DMS114 treated with DMSO at 0.1 percent for 48 hours (cell line): ENCODE measurements at regions not wholly inside any gene's neighbourhood (a gene's known extent, or its start where the extent isn't known, plus 50 kb on each side); places are given as distances from the start of the nearest gene placed in this dataset.

Experiments
- DNase-seq: peaks from one replicate; lab custom pipeline; 2025; ENCODE audit not compliant: unreplicated experiment; lab: John Stamatoyannopoulos, UW

DNA sequence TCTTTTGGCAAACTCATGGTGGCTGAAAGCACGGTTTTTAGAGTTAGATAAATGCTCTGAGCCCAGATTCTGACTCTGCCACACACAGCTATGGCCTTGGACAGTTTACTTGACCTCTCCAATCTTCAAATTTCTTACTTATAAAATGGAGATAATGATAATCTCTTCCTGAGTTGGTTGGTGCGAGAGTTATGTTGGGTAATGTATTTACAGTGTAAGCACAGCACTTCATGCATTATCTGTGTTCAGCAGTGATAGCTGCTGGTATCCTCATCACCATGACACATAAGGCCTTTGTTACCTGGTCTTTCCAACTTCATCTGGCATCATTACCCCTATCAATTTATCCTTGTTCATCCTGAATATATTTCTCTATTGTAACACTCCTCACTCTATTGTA, 178.8 kb upstream of the ELL2 start:
- no peak for DNase-seq

DNA sequence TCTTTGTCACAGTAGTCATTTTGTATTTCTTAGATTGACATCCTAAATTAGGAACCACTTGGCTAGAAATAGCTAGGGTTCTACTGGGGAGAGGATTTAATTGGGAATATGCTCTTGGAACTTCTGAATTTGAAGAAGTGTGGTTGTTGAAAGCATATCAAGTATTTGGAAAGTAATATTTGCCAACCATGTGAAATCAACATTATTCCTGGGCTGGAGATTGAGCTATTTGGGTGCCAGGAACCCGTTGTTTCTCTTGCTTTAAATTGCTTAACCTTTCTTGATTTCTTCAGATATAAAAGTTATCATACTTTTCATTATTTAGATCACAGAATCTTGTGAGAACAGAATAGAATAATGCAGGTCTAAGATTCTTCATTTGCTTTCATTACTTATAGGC, 178.4 kb upstream of the ELL2 start:
- DNase-seq: no peak

DNA sequence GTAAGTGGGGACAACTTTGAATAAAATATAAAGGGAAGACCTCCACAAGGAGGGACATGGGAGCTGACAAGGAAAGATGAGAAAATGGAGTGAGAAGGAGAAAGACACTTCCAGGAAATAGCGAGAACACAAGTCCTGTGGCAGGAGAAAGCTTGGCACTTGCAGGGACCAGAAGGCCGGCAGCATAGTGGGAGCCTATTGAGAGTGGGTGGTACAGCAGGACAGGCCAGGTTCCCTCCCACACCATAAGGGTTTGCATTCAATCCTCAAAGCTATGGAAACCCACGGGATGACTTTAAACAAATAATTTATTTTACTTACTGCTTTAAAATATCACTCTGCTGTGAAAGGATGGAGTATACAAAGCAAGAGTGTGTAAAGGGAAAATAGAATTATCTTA, 173.2 kb upstream of the ELL2 start:
- DNase-seq: no peak

DNA sequence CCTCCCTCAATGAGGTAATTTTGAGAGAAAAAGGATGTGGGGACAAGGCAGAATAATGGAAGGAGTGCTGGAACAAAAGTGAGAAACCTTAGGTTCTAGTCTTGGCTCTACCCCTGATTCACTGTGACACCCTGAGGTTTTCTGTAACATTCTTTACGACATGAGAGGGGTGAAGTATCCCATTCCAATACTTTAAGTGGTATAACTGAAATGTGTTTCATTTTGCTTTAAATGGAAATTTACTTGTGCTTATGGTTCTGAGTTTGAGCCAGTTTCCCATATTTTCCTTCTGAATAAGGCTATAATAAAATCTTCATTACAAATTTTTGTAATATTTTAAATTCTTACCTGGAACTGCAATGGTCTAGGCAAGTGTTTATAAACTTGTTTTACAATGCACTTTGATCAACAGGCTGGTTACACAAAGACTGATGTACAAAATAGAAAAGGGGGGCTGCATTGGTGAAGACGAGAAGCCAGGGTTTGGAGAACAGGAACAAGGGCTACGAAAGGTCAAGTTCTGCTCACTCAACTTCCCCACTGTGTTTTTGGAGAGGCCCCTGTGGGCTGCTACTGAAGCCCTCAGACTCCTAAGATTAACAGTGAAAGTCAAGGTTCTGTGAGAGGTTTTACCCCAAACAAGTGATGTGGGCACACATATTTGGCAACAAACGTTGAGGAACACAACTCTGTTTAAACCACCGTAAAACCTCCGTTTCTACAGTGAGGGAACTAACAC, 171.9 kb upstream of the ELL2 start:
- no peak for DNase-seq

DNA sequence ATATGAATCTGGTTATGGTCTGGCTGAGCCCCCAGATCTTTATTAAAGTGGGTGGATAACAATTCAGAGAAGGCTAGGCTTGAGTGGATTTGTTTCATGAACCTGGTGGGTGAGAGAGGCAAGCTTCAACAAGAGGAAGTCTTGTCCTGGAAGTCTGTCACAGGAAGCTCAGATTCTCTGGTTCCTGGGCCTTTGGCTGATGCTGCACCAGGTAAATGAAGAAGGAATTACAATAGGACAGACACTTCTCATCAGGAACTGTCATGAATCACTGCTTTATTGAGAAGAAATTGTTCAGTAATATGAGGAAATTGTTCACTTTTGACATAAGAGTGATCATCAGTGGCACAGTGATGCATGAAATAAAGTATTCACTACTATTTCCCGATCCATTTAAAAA, 167.6 kb upstream of the ELL2 start:
- no peak for DNase-seq

DNA sequence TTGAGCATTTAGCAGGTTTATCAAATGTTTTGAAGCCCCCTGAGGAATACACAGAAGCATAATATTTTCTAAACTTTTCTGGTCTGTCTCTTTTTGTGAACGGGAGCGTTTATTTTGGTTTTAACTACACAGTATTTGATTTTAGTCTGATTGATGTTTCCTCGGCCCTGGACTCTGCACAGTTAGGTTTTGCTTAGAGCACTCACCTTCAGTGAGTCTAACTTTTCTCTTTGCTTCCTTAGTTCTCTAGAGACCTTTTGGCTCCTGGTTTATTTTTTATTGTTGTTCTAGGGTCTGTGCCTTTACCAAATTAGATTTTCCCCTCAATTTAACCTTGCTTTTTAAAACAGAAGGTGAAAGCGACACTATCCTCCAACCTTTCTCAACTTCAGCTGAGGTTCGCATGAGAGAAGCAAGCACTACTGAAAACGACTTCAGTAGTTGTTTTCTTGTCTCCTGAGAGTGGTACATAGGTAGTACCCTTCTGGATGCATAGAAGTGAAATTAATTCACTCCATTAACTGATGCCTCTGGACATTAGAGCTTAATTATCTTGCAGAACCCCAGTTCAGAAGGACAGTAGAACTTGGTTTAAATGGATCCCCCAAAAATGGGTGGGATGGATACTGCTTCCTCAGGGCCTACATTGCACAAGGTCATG, 166.7 kb upstream of the ELL2 start:
- DNase-seq: no peak

DNA sequence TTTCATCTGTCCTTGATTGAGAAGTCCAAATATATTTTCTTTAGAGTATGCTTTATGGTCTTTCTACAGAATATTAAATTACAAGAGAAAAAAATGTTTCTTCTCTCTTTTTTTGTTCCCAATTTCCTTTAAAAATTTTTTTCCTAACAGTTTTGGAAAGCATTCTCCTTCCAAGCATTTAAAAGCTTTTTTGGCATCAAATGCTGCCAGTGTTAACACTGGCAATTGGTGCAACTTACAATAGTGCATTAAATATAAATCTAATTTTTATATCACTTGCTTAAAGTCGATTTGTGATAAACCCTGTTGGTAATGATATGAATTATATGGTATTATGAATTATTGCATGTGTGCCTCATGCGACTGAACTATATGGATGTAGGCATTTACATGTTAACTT, 165.9 kb upstream of the ELL2 start:
- DNase-seq: no peak

DNA sequence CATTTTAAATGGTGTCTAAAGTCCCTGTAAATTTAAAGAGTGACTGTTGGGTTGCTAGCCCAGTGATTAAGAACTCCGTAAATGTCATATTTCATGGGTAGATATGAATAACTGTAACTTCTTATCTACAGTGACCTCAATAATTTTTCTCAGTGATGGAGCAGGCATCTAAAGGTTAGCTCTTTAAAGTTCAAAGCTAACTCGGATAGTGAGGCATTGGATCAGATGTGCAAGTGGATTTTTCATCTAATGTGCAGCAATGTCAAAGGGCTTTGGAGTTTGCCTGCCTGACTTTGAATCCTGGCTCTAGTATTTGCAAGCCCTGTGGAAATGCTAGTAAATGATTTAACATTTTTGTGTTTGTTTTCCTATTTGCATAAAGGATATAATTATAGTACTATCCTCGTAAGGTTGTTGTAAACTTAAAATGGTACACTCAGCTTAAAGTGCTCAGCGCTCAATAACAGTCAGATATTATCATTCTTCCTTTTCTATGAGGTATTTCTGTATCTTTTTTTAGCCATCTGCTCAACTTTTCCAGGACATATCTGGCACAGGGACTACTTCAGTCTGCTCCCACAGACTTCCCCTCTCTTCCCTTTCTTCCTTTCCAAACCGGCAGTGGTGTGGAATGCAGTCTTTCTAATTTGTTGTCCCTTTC, 163.7 kb upstream of the ELL2 start:
- DNase-seq: no peak

DNA sequence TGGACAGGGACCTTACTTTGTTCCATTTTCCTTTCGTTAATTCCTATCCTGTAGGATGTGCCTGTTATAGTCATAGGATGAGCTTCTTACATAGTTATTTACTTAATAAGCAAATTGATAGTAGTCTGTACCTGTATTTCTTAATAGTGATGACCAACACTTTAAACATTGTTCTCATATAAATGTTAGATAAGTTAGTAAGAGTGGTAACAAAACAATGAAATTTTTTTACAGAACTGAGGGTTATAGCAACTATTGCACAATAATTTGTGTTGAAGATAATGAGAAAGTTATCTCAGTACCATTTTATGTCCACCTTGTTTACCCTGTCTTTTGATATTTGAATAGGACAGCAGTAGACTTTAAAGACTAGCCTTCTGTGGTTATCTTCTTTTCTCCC, 162.9 kb upstream of the ELL2 start:
- DNase-seq: no peak

DNA sequence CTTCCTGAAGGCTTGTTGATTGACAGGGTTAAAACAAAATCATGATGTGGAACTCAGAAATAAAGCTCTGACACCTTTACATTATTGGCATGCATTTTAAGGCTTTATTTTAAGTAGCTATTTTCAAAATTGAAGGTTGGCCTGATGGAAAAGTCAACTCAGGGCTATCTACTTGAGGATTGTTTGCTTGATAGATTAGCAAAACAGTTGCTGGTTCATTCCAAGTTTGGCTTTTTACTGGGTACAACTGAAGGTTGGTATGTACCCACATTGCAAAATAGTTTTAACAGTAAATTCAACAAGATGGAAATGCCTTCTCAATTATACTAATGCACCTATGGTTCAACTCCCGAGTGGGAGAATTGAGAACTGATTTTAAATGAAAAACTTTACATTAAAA, 161.8 kb upstream of the ELL2 start:
- no peak for DNase-seq

DNA sequence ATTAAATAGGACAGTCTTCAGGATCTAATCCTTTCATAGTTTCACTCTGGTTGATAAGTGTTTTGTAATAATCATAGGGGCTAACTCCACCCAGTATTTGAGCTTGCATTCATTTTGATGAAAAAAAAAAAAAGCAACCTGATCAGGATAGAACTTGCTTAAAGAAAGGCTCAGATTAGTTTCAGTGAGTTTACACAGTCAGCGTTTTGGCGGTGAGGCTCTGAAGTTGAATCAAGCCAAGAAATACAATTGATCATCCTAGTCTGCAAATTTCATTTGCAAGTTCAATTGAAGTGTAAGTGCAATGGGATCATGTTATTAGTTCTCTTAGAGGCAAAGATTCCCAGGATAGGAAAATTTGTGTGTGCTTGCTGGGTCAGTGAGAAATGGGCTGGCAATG, 159.7 kb upstream of the ELL2 start:
- no peak for DNase-seq

DNA sequence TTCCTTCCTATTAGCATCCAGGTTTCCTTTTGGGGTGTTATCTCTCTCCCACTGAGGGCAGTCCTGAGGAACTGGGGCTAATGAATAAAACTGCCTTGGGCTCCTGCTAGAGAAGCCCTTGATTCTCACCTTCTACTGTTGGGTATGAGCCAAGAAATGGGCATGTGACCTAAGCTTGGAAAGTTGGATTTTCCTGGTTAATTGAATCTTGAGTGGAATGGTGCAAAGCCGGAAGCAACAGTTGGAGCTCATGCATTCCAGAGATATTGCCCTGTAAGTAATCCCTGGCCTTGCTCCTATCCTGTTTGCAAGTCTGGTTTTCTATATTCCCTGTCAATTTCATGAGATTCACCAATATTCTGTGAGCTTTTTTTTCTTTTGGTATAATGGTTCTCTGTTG, 158.5 kb upstream of the ELL2 start:
- no peak for DNase-seq

DNA sequence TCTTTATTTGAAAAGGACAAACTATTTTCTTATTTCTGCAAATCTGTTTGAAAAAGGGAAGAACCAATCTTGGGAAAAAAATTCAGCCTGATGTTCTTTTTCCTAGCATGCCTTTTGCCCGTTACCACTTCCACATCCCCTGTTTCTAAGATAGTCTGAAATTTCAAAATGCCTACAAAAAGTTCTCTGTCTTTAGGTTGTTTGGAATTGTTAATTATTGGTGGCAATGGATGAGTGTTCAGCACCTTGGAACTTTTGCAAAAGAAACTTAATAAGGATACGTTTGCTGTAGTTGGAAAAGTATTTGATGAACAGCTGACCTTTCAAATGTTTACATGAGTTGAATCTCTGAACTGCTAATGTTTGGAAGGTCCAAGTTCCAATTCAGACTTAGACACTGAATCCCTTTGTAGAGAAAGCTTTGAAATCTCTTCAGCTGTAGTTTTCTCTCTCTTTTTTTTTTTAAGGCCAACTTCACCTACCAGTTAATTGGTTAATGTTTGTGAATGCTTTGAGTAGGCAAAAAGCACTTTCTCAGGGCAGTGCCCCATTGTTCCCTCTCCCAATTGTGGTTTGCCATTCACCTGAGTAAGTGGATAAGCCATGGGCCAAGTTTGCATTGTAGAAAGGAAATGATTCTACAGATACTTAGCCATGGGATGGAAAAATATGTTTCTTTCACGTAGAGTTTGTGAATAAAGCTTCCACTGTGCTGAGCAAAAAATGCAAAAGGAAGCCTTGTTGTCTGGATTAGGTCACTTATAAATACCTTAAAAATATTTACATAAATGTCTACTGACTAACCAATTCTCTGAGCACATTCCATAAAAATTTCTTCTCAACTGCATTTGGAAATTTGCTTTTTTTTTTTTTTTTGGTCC, 156.4 kb upstream of the ELL2 start:
- no peak for DNase-seq

DNA sequence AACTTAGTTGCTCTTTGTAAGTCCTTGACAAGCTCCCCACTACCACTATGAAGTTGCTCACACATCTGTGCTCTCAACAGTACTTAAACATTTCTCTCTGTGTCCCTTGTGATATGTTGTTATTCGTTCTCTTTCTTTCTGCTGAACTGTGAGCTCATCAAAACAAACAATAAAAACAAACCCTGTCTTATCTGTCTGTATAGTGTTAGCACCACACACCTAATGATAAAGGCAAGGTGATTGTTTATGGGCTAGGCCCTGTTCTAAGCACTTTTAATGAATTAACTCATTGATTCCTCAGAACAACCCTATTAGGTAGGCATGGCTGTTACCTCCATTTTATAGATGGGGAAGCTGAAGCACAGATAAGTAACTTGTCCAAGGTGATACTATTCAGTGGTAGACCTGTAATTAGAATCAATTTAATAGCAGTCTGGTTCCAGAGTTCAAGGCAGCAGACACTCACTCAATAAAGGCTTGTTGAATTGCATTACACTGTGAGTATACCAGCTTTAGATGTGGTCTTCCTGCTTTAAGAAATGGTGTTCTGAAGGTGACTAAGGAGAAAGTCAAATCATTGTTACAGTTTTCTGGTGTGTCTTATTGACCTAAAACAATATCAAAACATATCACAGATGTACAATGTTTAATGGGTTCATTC, 153.6 kb upstream of the ELL2 start:
- DNase-seq: no peak

DNA sequence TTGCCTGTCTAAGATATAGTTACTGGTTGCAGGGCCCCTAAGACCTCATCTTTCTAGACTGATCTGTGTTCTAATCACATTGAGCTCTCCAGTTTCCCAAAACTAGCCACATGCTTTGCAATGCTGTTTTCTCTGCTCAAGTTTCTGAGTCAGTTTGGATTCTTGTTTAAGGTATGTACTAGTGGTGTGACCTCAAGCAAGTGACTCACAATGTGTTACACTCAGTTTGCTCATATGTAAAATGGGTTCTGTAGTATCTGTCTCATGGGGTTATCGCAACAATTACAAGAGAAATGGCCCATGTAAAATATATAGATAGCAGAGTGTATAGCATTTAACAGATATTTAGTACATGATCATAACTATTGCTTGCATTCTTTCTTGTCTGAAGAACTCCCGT, 153.1 kb upstream of the ELL2 start:
- DNase-seq: no peak

DNA sequence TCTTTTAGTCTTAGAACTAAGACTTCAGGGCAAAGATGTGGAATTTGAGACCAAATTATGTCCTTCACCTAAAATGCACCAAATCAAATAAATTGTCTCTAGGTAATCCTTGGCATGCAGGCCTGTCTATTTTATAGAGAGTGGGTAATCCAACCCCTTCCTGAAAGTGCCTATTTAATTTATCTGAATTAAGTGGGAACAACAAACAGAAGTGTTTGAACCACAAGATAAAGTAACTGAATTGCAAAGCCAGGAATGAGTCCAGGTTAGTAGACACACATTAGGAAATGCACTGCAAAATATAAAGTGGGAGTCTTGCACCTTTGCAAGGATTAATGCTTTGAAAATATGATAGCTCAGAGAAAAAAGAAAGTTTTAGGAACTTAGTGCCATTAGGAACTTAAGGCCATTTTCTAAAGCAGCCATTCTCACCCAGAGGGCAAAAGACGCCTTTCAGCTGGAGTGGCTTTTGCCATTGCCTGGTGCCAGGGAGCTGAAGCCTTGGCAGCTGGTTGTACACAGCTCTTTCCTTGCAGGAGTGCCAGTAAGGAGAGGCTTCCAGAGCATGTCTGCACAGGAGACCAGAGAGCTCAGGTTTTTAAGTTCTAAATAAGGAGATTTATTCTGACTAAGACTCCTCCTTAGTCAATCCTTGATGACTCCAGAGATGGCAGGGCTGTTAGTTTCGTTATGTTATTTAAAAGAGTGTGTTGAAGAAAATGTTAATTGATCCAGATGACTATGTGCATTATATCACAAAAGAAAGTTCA, 151.7 kb upstream of the ELL2 start:
- DNase-seq: no peak

DNA sequence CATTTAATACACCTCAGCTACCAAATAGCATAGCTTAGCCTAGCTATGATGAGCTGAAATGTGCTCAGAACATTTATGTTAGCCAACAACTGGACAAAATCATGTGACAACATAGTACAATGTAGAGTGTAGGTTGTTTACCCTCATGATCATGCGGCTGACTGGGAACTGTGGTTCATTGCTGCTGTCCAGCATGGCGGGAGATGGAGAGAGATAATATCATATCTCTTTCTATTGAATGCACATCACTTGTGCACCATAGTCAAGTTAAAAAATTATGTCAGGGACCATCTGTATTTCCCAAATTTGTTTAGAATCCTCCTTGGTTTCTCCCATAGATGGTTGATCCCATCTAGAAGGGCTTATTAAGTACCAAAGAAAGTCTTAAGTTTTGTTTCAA, 151.1 kb upstream of the ELL2 start:
- no peak for DNase-seq

DNA sequence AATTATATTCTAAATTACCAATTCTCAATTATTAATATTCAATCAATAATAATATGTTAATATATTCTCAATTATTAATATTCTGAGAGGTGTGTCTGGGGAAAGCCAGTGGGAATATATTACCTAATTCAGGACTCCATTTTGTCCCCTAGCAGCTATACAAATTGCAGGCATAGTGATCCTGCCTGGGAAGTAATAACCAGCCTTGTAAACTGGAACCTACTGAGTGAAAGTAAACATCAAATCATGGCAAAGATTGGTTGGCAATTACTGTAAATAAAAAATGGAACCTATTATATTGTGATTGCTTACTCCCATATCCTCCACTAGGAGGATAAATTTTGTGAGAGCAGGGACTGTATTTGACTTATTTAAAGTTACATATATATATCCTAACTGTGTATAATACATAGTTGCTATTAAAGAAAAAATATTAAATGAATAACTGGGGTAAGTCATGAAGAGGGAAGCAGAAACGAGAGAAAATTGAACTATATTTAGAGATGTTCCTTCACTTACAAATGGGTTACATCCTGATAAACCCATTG, 150.5 kb upstream of the ELL2 start:
- no peak for DNase-seq

DNA sequence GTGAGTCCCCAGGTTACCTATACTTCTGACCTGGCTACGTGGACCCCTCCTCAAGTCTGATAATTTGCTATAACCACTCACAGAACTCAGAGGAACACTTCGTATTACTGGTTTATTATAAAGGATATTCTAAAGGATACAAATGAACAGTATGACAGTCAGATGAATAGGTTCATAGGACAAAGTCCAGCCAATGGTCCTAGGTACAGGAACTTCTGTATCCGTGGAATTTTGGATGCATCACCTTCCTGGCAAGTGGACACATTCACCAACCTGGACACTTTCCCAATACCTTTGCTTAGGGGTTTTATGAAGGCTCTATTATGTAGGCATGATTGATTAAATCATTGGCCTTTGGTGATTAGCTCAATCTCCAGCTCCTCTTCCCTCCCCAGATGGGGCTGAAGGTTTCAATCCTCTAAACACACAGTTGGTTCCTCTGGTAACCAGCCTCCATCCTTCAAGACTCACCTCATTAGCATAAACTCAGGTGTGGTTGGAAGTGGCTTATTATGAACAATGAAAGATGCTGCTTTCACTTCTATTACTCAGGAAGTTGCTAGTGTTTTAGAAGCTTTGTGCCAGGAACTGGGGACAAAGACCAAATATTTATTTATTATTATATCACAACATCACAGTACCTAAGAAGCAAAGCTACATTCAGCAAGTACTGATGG, 149.6 kb upstream of the ELL2 start:
- no peak for DNase-seq
